Astrocyte of the spinal cord (primary cell): ENCODE measurements at regions not wholly inside any gene's neighbourhood (a gene's known extent, or its start where the extent isn't known, plus 50 kb on each side); places are given as distances from the start of the nearest gene placed in this dataset.
"Not testable (repeated sequence)": the region's sequence is repeated elsewhere in the genome, so short reads cannot be mapped to it uniquely, and the experiment has no call there.

Source experiments
- DNase-seq: peaks from one replicate; pipeline ENCODE4 v3.0.0; 2011; ENCODE audit warnings: low read depth, low spot score
- H3K4me3 ChIP-seq: 2 replicates; pipeline ENCODE4 v1.5.1; 2011; ENCODE audit warnings: low read depth, mild to moderate bottlenecking, low read length, moderate library complexity
- CTCF ChIP-seq: IDR thresholded peaks from 2 replicates; pipeline ENCODE4 v1.5.1; 2012; ENCODE audit warnings: low read depth, mild to moderate bottlenecking, low read length, inconsistent platforms
- in situ Hi-C: cut with HindIII; loops from 2 replicates; pipeline ENCODE4 v1.10.0; 2017; ENCODE audit warnings: low sequenced_read_pairs

GRCh38 chr2:62654876-62655359, 50.6 kb upstream of the EHBP1 start:
- no peak overlapping the region for H3K4me3 ChIP-seq
- no peak for TF ChIP-seq CTCF
- in situ Hi-C loops: no loop called here
- DNase-seq: no peak

- no peak for TF ChIP-seq CTCF
- in situ Hi-C loops: no loop called here
- DNase-seq: peak; percentile 60
- H3K4me3 ChIP-seq: no peak overlapping the region
Measured at GRCh38 chr2:62654423-62654791, 51.1 kb upstream of the EHBP1 start.

- H3K4me3 ChIP-seq: no peak overlapping the region
- no peak for TF ChIP-seq CTCF
- in situ Hi-C loops: no loop called here
Measured at GRCh38 chr2:62653582-62654422, 51.7 kb upstream of the EHBP1 start.

GRCh38 chr2:62649087-62649486, 56.4 kb upstream of the EHBP1 start:
- DNase-seq, in situ Hi-C loops, H3K4me3 ChIP-seq: not testable (repeated sequence)

More at GRCh38 chr2:62653582-62654422, 51.7 kb upstream of the EHBP1 start:
- no peak for DNase-seq

GRCh38 chr2:62643100-62643471, 62.4 kb upstream of the EHBP1 start:
- in situ Hi-C loops: no loop called here
- TF ChIP-seq CTCF: no peak
- H3K4me3 ChIP-seq: no peak overlapping the region
- DNase-seq: no peak

GRCh38 chr2:62642429-62643099, 62.9 kb upstream of the EHBP1 start:
- H3K4me3 ChIP-seq: no peak overlapping the region
- no peak for DNase-seq
- TF ChIP-seq CTCF: no peak
- in situ Hi-C loops: no loop called here

GRCh38 chr2:62641936-62642335, 63.6 kb upstream of the EHBP1 start:
- no peak overlapping the region for H3K4me3 ChIP-seq
- no peak for TF ChIP-seq CTCF
- in situ Hi-C loops: no loop called here

More at GRCh38 chr2:62641936-62642335, 63.6 kb upstream of the EHBP1 start:
- DNase-seq: no peak
